SK-N-SH (cell line): ENCODE measurements at regions not wholly inside any gene's neighbourhood (a gene's known extent, or its start where the extent isn't known, plus 50 kb on each side); places are given as distances from the start of the nearest gene placed in this dataset.

ENCODE experiments used
- MEF2A ChIP-seq: IDR thresholded peaks from 2 replicates; pipeline ENCODE4 v1.4.0; 2012; ENCODE audit warnings: low read depth, borderline replicate concordance
- POLR2AphosphoS5 ChIP-seq: IDR thresholded peaks from 2 replicates; pipeline ENCODE4 v1.6.1; 2012; ENCODE audit warnings: low read depth, low read length
- TAF1 ChIP-seq: IDR thresholded peaks from 2 replicates; pipeline ENCODE4 v1.6.1; 2012; ENCODE audit warnings: low read depth, mild to moderate bottlenecking, low read length, moderate library complexity, borderline replicate concordance
- TF ChIP-seq, protein P1 (sequence below): fragments of 200-600 bp; sonication (generic); IDR thresholded peaks from 2 replicates; pipeline ENCODE4 v1.6.1; 2017; ENCODE audit warnings: antibody characterized with exemption, mild to moderate bottlenecking, moderate library complexity

GRCh38 chr5:143748516-143748915, 63.4 kb upstream of the HMHB1 start:
- TF ChIP-seq, protein P1, sequence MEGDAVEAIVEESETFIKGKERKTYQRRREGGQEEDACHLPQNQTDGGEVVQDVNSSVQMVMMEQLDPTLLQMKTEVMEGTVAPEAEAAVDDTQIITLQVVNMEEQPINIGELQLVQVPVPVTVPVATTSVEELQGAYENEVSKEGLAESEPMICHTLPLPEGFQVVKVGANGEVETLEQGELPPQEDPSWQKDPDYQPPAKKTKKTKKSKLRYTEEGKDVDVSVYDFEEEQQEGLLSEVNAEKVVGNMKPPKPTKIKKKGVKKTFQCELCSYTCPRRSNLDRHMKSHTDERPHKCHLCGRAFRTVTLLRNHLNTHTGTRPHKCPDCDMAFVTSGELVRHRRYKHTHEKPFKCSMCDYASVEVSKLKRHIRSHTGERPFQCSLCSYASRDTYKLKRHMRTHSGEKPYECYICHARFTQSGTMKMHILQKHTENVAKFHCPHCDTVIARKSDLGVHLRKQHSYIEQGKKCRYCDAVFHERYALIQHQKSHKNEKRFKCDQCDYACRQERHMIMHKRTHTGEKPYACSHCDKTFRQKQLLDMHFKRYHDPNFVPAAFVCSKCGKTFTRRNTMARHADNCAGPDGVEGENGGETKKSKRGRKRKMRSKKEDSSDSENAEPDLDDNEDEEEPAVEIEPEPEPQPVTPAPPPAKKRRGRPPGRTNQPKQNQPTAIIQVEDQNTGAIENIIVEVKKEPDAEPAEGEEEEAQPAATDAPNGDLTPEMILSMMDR = no peak
- TF ChIP-seq MEF2A = no peak
- TF ChIP-seq TAF1 = no peak
- TF ChIP-seq POLR2AphosphoS5 = no peak
